ENCODE measurements at regions not wholly inside any gene's neighbourhood (a gene's known extent, or its start where the extent isn't known, plus 50 kb on each side); places are given as distances from the start of the nearest gene placed in this dataset.

DNA sequence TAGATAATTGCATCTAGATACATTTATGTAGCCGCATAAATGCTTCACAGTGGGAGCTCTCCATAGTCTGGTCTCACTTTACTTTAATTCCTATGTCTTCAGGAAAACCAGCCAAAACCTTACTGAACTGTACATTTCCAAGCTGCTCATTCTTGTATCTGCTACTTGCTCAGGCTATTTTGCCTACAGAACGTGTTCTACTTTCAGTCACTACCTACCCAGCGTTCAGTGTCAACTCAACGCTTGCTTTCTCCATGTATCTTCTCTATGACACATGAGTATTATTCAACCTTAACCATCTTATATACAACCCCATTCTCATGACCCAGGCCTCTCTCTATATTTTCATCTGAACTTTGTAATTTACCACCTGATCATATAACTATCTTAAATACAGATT, 101.9 kb downstream of the KLF12 start:
- H3K27ac Mint-ChIP-seq, result no peak overlapping the region
- peaks cover 3% of the 10 kb centered on the region for H3K36me3 Mint-ChIP-seq (ENCODE audit: low read depth)
- H3K9me3 Mint-ChIP-seq, result no peaks in the 10 kb centered on the region
- H3K4me3 Mint-ChIP-seq, result no peak overlapping the region
- no peaks in the 10 kb centered on the region for H3K27me3 Mint-ChIP-seq
- TF ChIP-seq, protein P1, sequence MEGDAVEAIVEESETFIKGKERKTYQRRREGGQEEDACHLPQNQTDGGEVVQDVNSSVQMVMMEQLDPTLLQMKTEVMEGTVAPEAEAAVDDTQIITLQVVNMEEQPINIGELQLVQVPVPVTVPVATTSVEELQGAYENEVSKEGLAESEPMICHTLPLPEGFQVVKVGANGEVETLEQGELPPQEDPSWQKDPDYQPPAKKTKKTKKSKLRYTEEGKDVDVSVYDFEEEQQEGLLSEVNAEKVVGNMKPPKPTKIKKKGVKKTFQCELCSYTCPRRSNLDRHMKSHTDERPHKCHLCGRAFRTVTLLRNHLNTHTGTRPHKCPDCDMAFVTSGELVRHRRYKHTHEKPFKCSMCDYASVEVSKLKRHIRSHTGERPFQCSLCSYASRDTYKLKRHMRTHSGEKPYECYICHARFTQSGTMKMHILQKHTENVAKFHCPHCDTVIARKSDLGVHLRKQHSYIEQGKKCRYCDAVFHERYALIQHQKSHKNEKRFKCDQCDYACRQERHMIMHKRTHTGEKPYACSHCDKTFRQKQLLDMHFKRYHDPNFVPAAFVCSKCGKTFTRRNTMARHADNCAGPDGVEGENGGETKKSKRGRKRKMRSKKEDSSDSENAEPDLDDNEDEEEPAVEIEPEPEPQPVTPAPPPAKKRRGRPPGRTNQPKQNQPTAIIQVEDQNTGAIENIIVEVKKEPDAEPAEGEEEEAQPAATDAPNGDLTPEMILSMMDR (IDR thresholded peaks at IDR 0.05), result no peak
- ChIA-PET CTCF (no interaction called here), POLR2A (no interaction called here)
- DNase-seq, result no peak
- peaks cover 55% of the 10 kb centered on the region for H3K4me1 Mint-ChIP-seq
- no peak for ATAC-seq (ENCODE audit: low read depth)
- intact Hi-C loops (cut with micrococcal nuclease), result no loop called here

DNA sequence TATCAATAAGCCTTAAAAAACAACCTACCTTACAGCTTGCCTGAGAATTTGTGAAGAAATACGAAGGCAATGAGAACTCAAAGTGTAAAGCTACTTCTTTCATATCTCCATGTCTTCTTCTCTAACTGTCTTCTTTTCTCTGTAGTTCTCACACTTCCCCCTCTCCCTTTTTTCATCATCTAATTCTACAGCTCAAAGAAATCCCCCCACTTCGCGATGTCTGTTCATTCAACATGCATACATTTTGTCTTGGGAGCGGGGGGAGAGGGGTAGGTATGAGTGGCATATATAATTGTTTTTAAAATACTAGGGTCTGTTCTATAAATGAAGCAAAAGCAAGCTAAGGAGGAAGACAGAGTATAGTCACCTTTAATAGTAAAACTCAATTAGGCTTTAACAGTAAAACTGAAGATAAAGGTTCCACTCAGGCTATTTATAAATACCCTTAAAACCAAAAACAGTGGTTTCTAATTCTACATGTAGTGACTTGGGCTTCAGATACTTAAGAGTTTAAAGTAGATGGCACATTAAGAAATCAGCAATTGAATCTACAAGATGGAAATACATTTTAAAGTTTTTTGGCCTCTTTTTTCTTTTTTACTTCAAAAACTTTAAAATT, 106.9 kb downstream of the KLF12 start:
- Mint-ChIP-seq H3K4me1 (peaks cover 70% of the 10 kb centered on the region), H3K36me3 (ENCODE audit: low read depth) (peaks cover 14% of the 10 kb centered on the region), H3K27me3 (no peaks in the 10 kb centered on the region), H3K27ac (peak overlapping the region; percentile 97), H3K9me3 (no peaks in the 10 kb centered on the region), H3K4me3 (peak overlapping the region; percentile 81)
- no peak for DNase-seq
- CTCF ChIA-PET, result interaction anchor here (1.0 to 1.1 kb wide), 2 partner anchors 13 to 259 kb away, joined by 3 read pairs; no protein-coding TSS in a partner anchor
- intact Hi-C loops (cut with micrococcal nuclease), result loop anchor here (2.0 to 5.0 kb wide), 5 partner anchors 18 to 260 kb away; no protein-coding TSS in a partner anchor
- peak; percentile 22 for ATAC-seq (ENCODE audit: low read depth)
- TF ChIP-seq, protein P1 (IDR thresholded peaks at IDR 0.05), result no peak
- POLR2A ChIA-PET, result interaction anchor here (1.4 to 2.6 kb wide), 4 partner anchors 11 to 107 kb away, joined by 5 to 41 read pairs (median 7); partner anchors contain the start of gene KLF12

DNA sequence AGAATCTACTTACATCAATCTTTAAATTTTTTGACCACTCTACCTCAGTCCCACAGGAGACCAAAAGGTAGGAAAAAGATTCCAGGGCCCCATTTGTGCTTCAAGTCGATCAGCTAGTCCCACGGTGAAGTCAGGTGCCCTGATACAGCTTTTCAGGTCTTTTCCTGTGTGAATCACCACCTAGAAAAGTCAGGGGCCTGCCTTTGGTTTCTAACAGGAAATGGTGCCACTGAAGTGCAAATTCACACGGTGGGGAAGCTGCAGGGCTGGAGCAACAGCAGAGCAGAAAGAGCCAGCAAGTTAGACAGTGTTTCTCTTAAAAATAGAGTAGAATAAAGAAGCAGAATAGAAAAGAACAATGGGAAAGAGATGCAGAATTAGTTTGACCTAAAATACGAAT, 107.5 kb downstream of the KLF12 start:
- peaks cover 14% of the 10 kb centered on the region for H3K36me3 Mint-ChIP-seq (ENCODE audit: low read depth)
- H3K27me3 Mint-ChIP-seq, result no peaks in the 10 kb centered on the region
- peak overlapping the region; percentile 97 for H3K27ac Mint-ChIP-seq
- TF ChIP-seq, protein P1 (IDR thresholded peaks at IDR 0.05), result no peak
- peak; percentile 26 for DNase-seq
- peak; percentile 97 for ATAC-seq (ENCODE audit: low read depth)
- H3K4me3 Mint-ChIP-seq, result peak overlapping the region; percentile 81
- intact Hi-C loops (cut with micrococcal nuclease), result loop anchor here (1.0 to 5.0 kb wide), 7 partner anchors 18 to 260 kb away; partner anchors contain the start of gene KLF12
- POLR2A ChIA-PET, result interaction anchor here (0.7 to 2.6 kb wide), 5 partner anchors 12 to 107 kb away, joined by 4 to 41 read pairs (median 5); partner anchors contain the start of gene KLF12
- CTCF ChIA-PET, result interaction anchor here (1.0 to 1.1 kb wide), 2 partner anchors 14 to 260 kb away, joined by 3 read pairs; no protein-coding TSS in a partner anchor
- no peaks in the 10 kb centered on the region for H3K9me3 Mint-ChIP-seq
- H3K4me1 Mint-ChIP-seq, result peaks cover 70% of the 10 kb centered on the region

DNA sequence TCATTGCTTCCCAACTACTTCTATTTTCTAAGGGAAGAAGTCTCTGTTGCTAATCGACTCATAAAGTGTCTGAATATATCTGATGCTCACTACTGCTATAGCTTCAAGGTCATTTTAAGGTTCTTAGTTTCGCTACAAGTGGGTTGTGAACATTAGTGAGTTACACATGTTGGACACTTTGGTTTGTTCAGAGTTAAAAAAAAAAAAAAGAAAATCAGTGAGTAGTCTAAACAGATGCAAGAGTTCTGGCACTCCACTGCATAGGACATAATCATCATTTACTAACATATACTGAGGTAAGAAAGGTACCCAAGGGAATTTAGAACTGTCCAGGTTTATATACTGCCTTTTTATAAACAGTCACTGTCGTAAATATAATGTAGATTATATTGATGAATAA, 108.8 kb downstream of the KLF12 start:
- no peaks in the 10 kb centered on the region for H3K9me3 Mint-ChIP-seq
- peaks cover 66% of the 10 kb centered on the region for H3K4me1 Mint-ChIP-seq
- TF ChIP-seq, protein P1 (IDR thresholded peaks at IDR 0.05), result no peak
- DNase-seq (no peak), ATAC-seq (ENCODE audit: low read depth) (no peak)
- ChIA-PET POLR2A (interaction anchor here (0.6 to 0.9 kb wide), 5 partner anchors 32 to 111 kb away, joined by 3 to 6 read pairs (median 4); partner anchors contain the start of gene KLF12), CTCF (no interaction called here)
- peaks cover 14% of the 10 kb centered on the region for H3K36me3 Mint-ChIP-seq (ENCODE audit: low read depth)
- H3K4me3 Mint-ChIP-seq, result no peak overlapping the region
- H3K27ac Mint-ChIP-seq, result peak overlapping the region; percentile 46
- intact Hi-C loops (cut with micrococcal nuclease), result loop anchor here (5.0 kb wide), 3 partner anchors 33 to 178 kb away; no protein-coding TSS in a partner anchor
- H3K27me3 Mint-ChIP-seq, result no peaks in the 10 kb centered on the region

DNA sequence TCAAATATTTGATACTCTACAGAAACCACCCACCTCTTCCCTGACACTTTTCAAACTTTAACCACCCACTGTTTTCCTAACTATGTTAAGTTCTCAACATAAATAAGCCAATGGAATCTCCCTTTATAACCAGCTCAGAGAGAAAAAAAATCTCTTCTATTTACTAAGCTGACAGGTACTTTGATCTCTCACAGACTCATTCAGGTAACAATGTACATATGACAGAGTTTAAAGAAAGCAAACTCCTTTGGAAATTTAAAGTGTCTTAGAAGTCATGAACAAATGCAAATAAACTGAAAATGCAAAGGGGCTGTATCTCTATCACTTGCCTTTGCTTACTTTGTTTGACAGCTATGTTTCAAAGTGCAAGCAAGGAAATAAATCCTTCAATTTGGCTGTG, 109.3 kb downstream of the KLF12 start:
- H3K4me3 Mint-ChIP-seq, result no peak overlapping the region
- intact Hi-C loops (cut with micrococcal nuclease), result loop anchor here (5.0 kb wide), 3 partner anchors 33 to 178 kb away; no protein-coding TSS in a partner anchor
- no peaks in the 10 kb centered on the region for H3K9me3 Mint-ChIP-seq
- peaks cover 61% of the 10 kb centered on the region for H3K4me1 Mint-ChIP-seq
- no peaks in the 10 kb centered on the region for H3K27me3 Mint-ChIP-seq
- ChIA-PET POLR2A (interaction anchor here (0.5 to 0.9 kb wide), 5 partner anchors 9 to 112 kb away, joined by 3 to 6 read pairs (median 4); no protein-coding TSS in a partner anchor), CTCF (interaction anchor here (0.7 kb wide), 1 partner anchor 189 kb away, joined by 4 read pairs; no protein-coding TSS in a partner anchor)
- peak overlapping the region; percentile 46 for H3K27ac Mint-ChIP-seq
- ATAC-seq (ENCODE audit: low read depth), result no peak
- no peak for DNase-seq
- TF ChIP-seq, protein P1 (IDR thresholded peaks at IDR 0.05), result no peak
- H3K36me3 Mint-ChIP-seq (ENCODE audit: low read depth), result peaks cover 17% of the 10 kb centered on the region

All from activated B cell treated with CpG ODN at 0.5 μM for 24 hours (primary cell).